ENCODE measurements at regions not wholly inside any gene's neighbourhood (a gene's known extent, or its start where the extent isn't known, plus 50 kb on each side); places are given as distances from the start of the nearest gene placed in this dataset.
"Not testable (repeated sequence)": the region's sequence is repeated elsewhere in the genome, so short reads cannot be mapped to it uniquely, and the experiment has no call there.

DNA sequence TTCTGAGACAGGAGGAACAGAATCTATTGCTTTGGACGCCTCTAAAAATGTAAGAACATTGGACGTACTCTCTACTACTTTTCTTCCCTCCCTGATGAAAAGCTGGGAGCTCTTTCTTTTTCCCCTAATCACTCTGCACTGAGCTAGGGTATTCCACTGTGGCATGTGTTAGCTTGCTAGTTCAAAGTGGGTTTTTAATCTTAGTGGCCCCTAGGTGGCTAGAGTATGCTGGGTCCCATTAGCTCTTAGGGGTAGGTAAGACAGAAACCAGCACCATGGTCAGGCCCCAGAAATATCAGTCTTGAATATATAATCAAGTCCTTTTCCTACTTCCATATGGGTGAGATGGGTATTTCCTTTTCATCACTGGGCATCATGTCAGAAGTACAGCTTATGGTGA is 945.2 kb upstream of the PTPRD start:
- no peak for DNase-seq

DNA sequence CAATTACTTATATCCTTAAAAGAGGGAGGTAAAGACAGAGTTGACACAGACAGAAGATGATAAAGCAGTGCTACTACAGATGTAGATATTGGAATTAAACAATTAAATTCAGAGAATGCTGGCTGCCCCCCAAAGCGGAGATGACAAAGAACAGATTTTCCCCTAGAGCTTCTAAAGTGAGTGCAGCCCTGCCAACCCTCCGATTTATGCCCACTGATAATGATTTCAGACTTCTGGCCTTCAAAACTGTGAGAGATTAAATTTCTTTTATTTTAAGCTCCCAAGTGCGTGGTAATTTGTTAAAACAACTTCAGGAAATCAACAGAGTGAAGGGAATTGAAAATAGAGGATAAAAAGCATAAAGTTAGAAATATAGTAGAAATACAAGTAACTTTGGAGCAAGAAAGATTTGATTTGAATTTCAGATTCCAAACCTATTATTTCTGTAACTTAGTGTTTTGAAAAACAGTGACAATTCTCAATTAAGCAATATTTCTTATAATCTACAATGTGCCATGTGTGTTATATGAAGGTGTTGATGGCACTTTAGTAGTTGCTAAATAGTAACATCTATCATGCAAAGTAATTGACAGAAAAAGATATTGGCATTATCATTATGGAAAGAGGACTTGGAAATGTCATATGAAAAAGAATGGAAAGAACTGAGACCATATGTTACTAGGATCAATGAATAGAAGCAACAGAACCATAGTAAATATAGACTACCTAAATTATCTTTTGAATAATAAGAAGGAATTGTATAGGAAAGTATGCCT is 946.4 kb upstream of the PTPRD start:
- DNase-seq = no peak

DNA sequence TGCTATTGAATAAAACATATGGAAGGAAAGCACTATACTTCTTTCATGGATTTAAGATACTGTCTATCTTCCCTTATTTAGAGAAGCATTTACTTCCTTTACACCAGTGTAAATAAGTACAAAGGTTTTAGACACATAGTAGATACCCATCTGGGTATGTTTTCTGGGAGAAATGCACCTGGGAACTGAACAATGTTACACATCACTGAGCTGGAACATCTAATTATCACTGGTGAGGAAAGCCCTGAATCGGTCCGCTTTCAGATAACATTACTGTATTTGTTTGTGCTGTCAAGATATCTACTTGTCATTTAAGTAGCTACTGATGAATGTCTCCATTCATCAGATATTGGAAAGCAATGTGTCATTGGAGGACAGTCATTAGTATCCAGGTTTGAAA is 964.7 kb upstream of the PTPRD start:
- DNase-seq = no peak

DNA sequence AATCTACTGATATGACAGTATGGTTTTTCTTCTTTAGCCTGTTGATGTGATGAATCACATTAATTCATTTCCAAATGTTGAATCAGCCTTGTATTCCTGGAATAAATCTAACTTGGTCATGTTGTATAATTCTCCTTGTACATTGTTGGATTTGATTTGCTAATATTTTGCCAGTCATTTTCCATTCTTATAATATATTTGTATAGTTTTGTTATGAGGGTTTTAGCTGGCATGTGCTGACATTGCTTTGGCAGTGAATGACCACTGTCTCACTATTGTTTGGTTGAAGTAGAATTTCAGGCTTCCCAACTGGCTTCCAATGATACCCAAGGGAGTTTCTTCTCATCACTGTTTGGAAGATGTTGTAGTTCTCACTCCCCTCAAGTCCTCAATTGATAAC is 983.0 kb upstream of the PTPRD start:
- no peak for DNase-seq

DNA sequence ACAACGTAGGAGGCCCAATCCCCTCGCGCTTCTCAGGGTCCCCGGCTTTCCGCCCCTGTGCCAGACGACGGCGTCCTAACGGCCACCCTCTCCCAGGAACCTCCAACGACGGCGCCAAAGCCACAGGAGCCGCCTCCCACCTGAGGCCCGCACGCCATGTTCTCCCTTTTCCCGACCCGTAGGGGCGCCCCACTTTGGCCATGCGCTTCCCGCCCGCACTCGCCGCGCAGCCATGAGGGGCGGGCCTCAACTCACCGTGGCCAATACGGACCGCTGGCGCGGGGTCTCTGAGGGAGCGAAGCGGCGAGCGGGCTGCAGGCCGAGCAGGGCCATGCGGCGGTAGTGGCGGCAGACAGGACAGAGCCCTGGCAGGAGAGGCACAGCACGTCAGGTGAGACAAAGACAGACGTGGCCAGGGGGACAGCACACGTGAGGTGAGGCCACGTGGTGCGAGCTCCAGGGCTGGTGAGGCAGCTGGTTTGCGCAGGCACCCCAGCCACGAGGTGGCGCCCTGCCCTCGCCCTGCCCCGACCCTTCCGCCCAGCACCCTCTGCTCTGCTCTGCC is 1005.5 kb upstream of the PTPRD start:
- DNase-seq = no peak

DNA sequence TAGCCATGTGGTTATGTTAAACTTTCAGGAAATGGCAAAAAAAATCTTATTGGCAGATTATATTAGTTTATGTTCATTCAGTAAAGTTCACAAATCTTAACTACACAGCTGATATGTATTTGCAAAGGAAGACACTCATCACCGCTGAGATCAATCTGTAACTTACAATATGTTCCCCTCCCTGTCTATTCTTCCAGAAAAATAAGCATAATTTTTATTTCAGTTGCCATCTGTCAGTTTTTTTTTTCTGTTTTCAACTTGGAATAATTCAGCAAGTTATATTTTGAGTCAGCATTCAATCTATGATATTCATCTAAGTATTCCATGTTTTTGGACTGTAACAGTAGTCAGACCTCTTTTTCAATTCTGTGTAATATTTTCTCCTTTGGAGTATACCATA is 1019.9 kb upstream of the PTPRD start:
- no peak for DNase-seq

DNA sequence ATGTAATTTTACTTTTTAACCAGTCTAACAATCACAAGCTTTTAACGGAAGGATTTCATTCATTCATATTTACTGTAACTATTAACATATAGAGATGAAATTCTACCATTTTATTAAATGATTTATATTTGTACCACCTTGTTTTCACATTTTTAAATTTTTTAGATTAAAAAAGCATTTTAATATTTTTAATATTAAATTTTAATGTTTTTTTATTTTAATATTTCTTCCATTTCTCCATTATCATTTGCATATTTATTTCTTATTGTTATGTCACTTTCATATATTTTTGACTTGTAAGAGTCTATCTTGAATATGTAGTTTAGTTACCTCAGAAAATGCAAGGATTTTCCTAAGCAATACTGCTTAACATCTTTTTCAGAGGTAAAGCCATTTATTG is 1034.0 kb upstream of the PTPRD start:
- no peak for DNase-seq

DNA sequence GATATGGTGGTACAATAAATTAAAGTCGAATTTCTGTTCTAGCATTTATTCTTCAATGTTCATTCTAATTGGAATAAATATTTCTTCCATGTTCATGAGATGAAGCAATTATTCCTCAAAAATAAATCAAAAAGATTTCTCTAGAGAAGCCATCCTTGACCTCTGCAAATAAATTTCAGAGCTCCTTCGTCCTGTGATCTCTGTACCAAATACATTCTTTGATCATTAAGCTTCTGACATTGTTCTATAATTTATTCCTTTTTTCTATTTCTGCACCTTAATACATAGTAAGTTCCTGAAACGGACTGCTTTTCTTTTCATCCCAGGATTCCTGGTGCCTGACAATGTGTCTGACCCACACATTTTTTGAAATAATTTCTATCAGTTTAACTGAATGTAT is 1039.3 kb upstream of the TYRP1 start:
- no peak for DNase-seq

DNA sequence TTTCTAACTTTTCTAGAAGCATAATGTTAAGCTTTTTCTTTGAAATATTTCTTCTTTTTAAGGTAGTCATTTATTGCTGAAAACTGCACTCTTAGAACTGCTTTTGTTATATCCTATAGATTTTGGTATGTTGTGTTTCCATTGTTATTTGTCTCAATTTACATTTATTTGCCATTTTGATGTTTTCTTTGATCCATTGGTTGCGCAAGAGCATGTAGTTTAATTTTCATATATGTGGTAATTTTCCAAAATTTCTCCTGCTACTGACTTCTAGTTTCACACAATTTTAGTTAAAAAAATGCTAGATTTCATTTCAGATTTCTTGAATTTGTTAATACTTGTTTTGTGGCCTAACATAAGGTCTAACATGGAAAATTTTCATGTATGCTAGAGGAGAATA is 1029.3 kb upstream of the TYRP1 start:
- DNase-seq = no peak

DNA sequence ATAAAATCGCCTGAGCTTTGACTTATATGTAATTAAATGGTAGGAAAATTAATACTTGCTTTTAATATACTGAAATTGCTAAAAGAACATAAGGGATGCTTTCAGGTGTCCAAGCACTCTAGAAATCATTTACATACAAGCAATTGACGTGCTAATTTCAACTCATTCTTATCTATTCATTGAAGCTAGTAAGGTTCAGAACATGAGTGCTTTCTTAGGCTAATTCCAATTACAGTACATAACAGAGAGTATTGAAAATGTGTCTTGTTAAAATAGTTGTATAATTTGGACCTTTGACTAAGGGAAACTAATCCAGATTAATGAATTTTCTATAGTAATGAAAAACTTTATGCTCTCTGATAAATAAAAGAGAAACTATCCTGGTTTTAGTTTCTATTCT is 1016.4 kb upstream of the TYRP1 start:
- DNase-seq = no peak

DNA sequence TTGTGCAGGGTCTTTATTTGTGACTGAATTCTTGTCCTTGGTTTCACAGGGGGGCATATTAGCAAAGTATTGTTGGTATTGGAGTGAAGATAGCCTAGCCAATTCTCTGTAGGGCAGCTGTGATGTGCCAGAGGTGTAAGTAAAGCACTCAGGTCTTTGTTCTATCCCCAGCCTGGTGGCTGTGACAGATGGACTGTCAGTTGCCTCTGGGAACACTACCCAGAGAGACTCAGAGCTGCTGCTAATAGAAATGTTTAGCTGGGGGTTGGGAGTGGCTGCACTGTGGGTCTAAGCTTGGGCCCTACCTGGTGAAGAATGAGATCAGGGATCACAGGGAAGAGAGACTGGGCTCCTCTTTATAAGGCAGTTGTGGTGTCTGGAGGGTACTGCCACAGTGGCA is 1006.5 kb upstream of the TYRP1 start:
- no peak for DNase-seq

DNA sequence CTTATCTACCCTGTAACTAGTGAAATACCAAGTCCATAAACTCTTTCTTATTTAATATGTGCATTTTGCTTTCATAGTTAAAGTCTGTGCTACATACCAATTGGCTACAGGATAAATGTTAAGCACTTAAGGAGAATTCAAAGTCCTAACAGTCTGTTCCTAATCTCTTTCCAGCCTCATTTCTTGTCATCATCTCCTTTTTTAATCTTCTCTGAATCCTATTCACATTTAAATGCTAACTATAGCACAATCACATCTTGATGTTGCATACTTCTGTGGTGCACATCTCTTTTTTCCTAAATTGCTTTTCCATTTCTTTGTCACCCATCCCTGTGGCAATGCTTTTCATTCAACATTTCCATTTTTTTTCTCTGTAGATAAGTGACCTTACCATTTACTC is 996.1 kb upstream of the TYRP1 start:
- no peak for DNase-seq

DNA sequence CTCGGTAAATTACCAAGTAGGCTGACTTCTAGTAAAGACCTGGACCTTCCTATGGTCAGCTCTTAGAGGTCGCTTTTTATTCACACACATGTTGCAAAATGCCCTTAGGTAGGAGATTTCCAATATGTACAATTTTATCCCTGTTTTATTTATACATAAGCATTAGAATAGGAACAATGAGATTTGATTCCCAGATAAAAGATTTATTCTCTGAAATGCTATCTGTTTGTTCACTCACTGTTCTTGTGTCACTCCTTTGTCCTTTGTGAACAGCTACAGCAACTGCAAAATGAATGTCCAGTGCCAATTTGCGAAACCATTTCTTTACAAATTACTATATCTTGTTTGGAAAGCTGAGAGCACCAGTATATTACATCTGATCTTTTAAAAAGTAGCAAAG is 991.5 kb upstream of the TYRP1 start:
- no peak for DNase-seq

DNA sequence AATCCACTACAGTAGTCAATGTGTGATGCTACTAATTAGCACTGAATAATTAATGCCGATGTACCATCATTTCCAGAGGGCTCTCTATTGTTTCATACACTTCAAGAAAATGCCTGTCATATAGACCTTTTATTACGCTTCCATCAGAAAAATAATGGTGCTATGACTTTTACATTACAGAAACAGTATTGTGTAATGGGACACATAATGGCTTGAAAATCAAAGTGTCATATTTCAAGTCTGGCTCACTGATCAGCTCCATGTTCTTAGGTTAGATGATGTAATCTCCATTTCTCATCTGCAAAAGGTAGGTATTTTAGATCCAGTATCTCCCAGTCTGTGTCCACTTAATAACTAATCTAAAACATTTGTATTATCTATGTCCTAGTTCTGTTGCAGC is 990.6 kb upstream of the TYRP1 start:
- DNase-seq = no peak

DNA sequence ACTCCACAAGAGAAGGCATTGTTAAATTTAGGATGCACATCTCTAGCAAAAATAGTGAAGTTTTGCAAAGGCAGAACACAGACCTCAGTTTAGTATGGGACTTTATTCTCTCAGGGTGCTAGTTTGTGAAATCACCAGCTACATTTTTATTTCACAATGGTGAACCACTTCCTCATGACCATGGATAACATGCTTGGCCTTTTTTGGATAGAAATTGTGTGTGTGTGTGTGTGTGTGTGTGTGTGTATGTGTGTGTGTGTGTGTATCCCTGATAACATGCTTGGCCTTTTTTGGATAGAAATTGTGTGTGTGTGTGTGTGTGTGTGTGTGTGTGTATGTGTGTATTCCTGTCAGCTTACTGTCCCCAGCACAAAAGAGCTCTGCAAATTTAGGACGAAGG is 989.0 kb upstream of the TYRP1 start:
- not testable (repeated sequence) for DNase-seq

DNA sequence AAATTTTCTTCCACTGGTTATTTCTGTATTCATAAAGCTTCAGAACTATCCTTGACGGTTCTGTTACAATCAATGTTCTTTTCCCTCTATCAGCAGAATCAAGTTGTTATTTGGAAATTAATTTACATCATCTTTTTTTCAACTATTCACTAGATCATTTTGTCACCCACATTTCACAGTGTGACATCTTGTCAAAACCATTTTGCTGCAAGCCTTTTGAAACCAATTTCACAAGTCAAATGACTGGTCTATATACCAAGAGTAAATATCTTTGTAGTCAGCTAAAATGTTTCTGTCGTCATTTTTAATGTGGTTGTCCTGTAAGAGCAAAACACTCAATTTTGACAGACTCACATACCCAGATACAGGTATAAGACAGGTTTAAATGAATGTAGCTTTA is 984.3 kb upstream of the TYRP1 start:
- DNase-seq = no peak

DNA sequence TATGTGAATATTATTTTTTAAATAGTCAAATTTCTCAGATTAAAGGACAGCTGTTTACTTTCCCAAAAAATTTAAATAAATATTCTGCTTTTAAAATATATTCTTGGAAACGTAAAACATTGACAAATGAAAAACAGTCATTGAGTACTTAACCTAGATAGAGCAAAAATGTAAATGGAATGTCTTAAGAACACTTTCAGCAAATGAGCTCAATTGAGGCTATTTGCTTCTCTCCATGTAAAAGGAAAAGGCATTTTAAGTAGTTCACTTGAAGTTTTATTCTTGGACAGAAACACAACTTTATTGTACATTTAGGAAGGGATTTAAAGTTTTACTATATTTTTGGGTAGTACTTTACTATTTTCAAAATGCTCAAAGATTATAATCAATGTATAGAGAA is 983.6 kb upstream of the TYRP1 start:
- no peak for DNase-seq

DNA sequence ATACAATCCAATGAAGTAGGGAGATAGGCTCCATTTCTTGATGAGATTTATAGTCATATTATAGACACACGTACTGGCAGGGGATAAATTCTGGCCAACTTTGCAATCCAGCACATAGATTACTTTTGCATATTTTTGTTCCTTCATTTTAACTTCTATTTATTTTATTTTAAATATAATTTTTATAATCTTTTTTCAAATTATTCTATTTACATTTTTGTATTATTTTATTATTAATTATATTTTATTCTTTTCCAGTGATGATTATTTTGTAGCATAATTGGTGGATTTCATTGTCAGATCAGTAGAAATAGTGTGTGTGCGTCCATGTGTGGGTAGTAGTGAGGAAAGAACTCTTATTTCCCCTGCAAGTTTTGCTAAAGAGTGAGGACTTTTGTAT is 980.1 kb upstream of the TYRP1 start:
- no peak for DNase-seq

DNA sequence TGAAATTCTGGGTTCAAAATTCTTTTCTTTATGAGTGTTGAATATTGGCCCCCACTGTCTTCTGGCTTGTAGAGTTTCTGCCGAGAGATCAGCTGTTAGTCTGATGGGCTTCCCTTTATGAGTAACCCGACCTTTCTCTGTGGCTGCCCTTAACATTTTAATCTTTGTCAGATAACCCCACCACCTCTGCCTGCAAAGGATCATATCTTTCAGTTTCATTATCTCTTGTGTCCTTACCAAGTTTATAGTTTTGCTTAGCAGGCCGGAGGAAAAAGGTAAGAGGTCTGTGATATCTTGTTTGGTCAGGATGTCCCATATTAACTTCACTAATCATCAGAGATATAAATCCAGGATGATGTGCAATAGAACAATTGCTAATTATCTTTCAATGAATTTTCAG is 970.2 kb upstream of the TYRP1 start:
- no peak for DNase-seq

DNA sequence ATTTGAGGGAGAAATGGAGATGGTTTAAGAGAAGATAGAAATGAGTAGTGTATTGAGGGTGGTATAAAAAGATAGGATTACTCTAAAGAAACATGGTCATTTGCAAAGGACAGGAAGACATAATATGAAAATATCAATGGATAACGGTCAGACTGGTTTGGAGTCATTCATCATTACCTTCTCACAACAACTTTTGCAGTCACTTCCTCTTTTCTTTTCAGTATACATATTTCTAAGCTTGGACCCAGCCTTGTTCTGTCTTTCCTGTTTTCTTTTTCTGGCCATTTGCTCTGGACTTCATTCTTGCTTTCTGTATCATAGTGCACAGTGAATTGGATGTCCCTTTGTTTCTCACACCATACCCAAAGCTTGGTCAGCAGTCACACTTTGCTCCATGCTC is 966.5 kb upstream of the TYRP1 start:
- no peak for DNase-seq

DNA sequence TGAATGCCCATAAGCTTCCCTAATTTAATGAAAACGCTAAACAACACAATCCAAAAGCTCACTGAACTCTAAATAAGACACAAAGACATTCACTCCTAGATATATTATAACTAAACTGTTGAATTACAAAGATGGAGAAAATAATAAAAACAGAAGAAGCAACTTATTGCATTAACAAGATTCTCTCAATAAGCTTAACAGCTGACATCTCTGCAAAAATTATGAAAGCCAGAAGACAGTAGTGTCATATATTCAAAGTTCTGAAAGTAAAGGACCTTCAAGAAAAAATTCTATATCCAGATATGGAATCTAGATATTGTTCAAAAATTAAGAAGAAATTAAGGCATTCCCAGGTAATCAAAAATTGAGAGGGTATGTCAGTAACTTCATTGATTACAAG is 957.8 kb upstream of the TYRP1 start:
- no peak for DNase-seq

DNA sequence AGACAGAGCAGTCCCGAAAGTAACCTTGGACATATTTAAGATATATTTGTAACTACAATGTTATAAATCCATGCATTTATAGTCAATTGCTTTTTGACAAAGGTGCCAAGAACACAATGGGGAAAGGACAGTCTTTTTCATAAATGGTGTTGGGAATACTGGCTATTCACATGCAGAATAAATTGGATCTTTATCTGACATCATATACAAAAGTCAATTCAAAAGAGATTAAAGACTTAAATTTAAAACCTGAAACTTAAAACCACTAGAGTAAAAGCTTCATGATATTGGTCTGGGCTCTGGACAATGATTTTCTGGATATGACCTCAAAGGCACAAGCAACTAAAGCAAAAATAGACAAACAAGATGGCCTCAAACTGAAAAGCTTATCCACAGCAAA is 950.7 kb upstream of the TYRP1 start:
- no peak for DNase-seq

DNA sequence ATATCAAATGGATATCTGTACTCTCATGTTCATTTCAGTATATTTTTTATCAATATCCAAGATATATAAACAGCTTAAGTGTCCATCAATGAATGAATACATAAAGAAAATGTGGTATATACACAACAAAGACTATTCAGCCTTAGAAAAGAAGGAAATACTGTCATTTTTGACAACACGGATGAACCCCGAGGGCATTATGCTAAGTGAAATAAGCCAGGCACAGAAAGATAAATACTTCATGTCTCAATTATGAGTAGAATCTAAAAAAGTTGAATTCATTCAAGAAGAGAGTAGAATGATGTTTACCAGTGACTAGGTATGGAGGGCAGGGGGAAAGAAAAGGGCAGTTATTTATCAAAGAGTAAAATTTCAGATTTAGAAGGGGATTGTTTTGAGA is 949.8 kb upstream of the TYRP1 start:
- DNase-seq = no peak

DNA sequence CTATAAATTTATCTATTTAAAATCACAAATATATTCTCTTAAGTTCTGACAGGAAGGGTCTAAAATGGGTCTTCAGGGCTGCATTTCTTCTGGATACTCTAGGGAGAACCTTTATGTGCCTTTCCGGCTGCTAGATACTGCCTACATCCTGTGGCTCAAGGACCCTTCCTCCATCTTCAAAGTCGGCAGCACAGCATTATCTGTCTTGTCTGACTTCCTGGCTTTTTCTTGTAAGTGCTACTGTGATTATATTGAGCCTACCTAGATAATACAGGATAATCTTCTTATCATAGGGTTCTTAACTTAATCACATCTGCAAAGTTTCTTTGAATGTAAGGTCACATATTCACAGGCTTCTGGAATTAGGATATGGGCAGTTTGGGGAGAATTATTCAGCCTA is 943.8 kb upstream of the TYRP1 start:
- no peak for DNase-seq

DNA sequence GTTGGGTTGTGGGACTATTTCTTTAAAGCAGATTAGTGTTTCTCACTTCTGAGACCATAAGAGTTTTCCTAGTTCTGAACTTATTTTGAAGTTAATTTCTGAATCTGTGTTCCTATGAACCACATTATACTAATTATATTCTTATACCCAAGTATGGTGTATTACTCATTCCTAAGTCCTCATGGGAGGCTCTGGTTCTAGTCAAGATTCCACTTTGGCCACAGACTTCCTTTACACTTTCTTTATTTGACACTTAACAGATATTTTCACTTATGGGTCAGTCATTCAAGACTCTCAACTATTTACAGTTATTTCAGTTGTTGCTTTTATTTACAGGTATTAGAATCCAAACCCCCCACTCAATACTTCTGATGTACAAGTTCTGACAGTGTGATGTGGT is 937.2 kb upstream of the TYRP1 start:
- no peak for DNase-seq
